Activated T-cell treated with anti-CD3 and anti-CD28 coated beads for 48 hours (primary cell): ENCODE measurements at regions not wholly inside any gene's neighbourhood (a gene's known extent, or its start where the extent isn't known, plus 50 kb on each side); places are given as distances from the start of the nearest gene placed in this dataset.

ENCODE experiments used
- DNase-seq: peaks from one replicate; pipeline ENCODE4 v3.0.0-alpha.2; 2020; ENCODE audit warnings: low read depth

DNA sequence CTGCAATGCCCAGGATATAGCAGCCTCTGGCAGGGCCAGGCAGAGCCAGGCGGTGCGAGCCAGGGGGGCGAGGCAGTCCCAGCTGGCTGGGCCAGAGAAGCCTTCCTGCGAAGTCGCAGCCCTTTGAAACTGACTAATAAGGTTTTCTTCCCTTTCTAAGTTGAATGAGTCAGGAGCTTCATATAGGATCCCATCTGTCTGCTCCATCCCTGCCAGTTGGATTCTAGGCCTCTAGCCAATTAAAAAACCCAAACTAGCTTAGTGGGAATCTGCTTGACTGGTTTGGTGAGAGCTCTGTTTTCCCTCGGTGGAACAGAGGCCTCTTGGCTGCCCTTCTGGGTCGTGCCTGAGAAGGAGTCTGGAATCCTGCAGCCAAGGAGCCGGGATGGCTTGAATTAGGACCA is 70.1 kb upstream of the RAPGEF1 start:
- DNase-seq = no peak

DNA sequence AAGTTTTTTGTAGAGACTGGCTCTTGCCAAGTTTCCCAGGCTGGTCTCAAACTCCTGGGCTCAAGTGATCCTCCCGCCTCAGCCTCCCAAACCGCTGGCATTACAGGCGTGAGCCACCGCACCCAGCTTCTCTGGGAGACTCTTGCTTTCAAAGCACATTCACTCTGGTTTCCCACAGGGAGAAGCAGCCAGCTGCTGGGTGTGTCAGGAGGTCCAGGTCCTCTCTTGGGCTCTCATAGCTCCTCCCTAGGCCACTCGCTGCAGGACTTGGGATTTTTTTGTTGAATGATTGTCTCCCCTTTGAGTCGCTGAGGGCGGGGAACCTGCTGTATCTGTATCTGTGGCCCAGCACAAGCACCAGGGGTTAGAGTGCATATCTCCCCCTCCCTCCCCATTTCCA is 68.4 kb upstream of the RAPGEF1 start:
- DNase-seq = no peak

DNA sequence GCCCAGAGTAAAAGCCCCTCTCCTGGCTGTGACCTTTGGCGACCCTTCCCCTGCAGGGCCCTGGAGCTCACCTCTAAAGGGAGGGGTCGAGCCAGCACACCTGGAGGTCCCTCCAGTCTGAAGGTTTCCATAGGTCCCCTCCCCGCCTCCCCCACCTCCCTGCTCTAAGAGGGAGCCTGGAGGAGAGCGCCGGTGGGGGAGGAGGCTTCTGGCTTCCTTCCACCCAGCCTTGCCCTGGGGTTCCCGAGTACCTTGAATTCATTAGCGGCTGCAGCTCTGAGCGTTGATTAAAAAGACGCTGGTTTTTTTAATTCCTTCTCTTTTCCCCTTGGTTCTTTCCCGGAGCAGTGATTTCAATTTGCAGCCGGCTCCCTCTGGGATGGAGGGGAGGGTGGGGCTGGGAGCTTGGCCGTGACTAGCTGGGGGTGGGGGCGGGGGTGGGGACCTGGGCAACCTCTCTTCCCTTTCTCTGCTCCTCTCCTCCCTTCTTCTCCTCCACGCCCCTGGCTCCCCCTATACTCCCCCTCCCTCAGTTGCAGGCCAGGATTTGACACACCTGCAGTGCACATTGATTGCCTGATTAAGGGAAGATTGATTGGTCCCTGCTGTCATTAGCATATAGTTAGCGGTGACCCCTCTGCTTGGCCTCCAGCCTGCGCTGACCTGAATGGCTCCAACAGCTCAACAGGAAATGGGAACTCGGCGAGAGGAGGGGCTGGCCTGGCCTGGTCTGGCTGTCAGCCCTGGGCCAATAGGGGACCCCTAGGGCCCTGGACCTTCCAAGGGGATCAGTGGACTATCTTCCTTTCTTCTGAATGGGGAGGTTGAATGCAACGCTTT is 67.5 kb upstream of the RAPGEF1 start:
- no peak for DNase-seq

DNA sequence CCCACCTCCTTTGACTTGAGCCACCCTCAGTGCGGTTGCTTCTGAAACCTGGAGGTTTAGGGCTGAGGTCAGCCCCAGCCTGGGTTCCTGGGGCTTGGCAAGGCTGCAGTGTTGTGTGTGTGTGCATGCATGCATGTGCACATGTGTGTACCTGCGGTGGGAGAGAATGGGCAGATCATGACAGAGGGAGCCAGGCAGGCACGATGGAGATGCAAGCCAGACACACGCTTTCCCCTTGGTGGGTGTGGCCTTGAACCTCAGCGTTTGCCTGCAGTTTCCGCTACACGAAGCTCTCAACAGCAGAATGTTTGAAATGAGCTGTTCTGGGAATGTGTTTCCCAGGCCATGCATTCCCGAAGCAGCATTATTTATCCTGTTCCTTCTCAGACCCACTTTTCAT is 65.9 kb upstream of the RAPGEF1 start:
- DNase-seq = no peak

DNA sequence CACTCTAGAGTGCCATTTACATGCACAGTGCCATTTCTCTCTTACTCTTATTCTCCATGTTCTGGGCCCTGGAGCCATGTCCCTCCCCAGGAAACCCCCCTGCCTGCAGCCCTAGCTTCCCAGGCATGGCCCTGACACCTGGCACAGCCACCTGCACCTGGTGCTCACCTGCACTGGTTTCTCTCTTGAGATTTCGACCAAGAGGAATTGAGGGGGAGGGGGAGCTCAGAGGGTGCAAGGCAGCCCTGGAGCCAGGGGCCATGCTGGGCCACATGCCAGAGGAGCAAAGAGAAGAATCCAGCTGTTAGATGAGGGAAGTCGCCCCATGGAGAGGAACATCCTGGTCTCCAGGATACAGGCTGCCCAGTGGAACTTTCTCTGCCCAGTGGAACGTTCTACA is 65.0 kb upstream of the RAPGEF1 start:
- no peak for DNase-seq

DNA sequence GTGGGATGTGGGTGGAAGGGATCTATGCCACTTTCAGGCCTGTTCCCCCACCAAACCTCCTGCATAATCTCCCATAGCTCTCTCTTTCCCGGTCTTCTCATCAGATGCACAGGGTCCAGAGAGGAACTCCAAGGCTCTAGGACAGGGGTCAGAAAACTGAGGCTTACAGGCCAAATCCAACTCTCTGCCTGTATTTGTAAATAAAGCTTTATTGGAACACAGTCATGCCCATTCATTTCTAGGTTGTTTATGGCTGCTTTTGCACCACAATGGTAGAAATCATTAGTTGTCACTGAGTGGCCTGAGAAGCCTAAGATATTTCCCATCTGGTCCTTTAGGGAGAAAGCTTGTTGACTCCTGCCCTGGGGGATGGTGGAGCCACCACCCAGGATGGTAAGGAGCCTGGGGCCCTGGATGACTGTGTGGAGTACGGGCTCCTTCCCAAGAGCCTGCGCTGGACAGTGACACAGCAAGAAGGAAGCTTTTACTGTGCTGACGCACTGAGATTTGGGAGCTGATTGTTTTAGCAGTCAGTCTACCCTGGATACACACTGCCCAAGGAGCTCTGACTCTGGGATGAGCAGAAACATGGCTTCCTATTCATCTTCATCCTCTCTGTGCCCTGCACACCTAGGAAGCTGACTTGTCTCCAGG is 64.0 kb upstream of the RAPGEF1 start:
- DNase-seq = no peak

DNA sequence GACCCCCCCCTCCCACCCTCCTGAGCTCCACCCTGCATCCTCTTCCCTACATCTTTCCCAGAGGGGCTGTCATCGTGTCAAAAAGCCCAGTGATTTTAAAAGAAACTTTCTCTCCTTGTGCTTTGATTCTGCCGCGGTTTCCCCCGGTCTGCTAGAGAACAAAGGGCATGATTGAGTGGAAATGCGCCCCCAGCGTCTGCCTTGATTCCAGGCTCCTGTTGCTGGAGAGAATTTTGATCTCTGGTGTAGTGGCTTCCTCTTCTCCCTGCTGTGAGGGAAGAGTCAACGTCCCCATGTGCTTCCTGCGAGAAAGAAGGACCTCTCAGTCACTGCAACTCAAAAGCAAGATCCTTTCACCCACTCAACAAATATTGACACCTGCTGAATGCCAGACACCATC is 61.9 kb upstream of the RAPGEF1 start:
- no peak for DNase-seq

DNA sequence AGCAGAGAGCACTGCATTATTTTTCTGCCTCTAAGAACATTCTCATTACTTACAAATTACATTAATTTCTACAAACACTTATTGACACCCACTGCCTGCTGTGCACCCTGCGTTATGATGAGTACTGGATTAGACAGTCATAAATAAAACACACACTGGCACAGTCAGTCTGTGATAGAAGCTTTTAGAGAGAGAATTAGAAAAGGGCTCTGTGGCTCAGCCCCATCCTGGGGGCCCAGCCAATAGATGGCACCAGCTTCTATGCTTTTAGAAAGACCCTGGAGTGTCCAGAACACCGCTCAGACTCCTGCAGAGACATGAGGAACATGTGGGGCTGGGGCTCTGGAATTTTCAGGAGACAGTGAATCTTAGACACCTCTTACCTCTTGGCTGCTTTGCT is 61.0 kb upstream of the RAPGEF1 start:
- DNase-seq = no peak

DNA sequence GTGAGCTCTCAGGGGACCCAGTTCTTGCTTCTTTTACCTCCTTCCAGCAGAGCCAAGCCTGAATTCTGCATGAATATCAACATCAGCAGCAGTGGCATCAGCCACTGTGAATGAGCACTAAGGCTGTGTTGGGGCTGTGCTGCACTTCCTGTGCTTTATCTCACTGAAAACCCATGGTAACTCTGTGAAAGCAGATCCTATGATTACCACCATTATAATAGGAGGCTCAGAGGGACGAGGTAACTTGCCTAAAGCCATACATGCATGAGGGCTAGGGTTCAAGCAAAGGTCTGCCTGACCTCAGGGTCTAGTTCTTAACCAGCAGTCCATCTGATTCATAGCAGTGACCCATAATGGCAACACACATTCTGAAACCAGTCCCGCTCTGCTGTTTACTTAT is 60.5 kb upstream of the RAPGEF1 start:
- no peak for DNase-seq

DNA sequence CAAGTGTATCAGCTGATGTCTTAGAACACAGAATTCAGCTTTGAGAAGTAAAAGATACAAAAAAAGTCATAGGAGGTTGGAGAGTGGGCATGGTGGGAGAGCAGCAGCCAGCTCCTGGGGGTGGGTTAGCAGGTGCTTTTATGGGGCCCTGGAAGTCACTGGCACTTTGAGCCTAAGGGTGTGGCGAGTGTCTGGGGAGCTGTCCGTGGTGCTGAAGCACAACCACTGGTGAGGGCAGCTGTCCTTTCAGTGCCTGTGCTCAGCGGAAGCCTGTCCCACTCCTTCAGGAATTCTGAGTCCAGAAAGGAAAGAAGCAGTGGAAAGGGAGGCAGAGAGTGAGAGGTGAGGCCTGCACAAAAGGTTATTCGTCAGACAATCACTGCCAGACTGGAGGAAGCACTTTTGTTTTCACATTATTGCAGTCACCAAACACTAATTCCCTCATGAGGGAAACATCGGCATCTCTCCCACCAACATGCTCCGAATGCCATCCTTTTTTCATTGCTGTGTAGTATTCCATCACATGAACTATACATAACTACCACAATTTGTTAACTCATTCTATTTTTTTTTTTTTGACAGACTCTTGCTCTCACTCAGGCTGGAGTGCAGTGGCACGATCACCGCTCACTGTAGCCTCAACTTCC is 59.4 kb upstream of the RAPGEF1 start:
- peak; percentile 27 for DNase-seq

DNA sequence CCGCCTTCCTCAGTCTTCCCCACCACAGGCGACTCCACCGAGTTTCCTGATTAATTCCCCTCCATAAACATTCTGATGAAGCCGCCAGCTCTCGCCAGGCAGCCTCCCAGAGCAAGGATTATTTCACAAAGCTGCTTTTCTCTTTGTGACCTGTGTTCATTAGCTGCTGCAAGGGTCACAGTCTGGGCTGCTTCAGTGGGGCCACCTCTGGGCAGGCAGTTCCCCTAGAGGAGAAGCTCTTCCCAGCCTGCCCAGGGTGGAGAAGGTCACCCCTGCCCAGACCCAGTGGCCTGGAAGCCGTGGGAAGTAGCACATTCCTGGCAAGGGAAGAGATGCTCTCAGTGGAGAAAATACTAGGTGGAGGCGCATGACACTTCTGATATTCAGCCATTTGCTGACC is 58.4 kb upstream of the RAPGEF1 start:
- no peak for DNase-seq

DNA sequence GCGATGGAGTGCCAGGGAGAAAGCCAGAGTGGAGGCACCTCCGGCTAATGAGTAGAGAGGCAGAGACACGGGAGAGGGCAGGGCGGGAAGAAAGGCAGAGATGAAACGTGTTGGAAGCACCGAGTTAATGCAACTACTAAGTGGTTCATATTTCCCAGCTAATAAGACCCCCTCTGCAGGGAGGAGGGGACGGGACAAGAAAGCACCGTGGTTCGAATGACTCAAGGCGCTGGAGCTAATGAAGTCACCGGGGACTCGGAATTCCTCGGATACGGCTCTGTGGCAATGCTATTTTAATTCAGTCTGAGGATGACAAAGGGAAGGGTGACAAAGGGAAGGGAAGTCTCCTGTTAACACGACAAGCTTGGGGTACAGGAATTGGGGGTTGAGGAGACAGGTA is 54.5 kb upstream of the RAPGEF1 start:
- no peak for DNase-seq

DNA sequence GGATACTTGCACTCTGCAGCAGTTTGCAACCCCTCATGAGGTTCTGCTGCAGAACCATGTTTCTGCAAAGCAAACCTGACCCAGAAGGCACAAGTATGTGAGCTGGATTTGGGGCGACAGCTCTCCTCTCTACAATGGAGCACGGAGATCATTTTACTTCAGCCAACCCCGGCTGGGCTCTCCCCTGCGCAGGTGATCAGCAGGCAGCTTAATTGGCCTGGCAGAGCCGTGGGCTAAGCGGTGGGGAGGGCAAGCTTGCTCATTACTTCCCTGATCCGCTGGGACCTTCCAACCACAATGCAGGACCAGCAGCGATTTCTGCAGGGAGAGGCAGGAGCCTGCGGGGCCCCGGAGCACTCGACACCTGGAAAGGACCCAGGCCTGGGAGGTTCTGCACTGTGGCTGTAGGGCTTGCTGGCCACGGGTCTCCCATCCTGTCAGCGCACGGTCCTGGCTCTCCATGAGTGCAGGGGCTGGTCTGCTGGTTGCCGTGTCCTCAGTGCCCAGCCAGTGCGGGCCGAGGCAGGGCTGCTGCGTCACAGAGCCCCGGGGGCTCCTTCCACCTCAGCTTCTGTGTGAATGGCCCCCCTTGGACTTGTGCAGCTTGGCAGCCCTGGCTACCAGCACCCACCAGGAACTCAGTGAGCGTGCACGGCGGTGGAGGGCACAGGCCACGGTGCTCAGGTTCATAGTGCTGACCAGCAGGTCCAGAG is 51.8 kb upstream of the RAPGEF1 start:
- DNase-seq = no peak
